IMR-90 (cell line): ENCODE measurements at regions not wholly inside any gene's neighbourhood (a gene's known extent, or its start where the extent isn't known, plus 50 kb on each side); places are given as distances from the start of the nearest gene placed in this dataset.

Source experiments
- ATAC-seq: fragments of 200-7000 bp; cut with Tn5 transposase; 2 replicates; pipeline ENCODE4 v1.9.1; 2020; ENCODE audit warnings: low read depth, mild to moderate bottlenecking, moderate library complexity
- BruUV-seq: library from RNA; stranded (reverse); fragments of 400-500 nt; replicated peaks from 2 replicates; lab custom pipeline; 2021; lab: Mats Ljungman, UMichigan
- CTCF ChIA-PET: fragments of 300-600 bp; formaldehyde crosslinking; extraction: SDS; loops from one replicate; lab custom pipeline; 2021; ENCODE audit warnings: antibody characterized with exemption; lab: Yijun Ruan, JAX
- POLR2A ChIA-PET: fragments of 300-600 bp; sonication (Branson Sonifier 250); formaldehyde crosslinking; loops from one replicate; lab custom pipeline; 2022; ENCODE audit warnings: antibody characterized with exemption; ENCODE audit not compliant: unreplicated experiment; lab: Charles Lee
- DNase-seq: peaks from one replicate; pipeline ENCODE4 v3.0.0; 2013
- H2AFZ ChIP-seq: replicated peaks from 2 replicates; pipeline ENCODE3; 2013; ENCODE audit warnings: low read length, mild to moderate bottlenecking; ENCODE audit not compliant: poor library complexity
- H2AK5ac ChIP-seq: 2 replicates; pipeline ENCODE4 v1.6.1; 2013; ENCODE audit warnings: low read depth, low read length, inconsistent platforms
- H2AK9ac ChIP-seq: replicated peaks from 2 replicates; pipeline ENCODE3; 2013; ENCODE audit warnings: mild to moderate bottlenecking, low read depth, low read length, moderate library complexity; ENCODE audit not compliant: poor library complexity
- H2BK120ac ChIP-seq: 2 replicates; pipeline ENCODE4 v1.6.1; 2013; ENCODE audit warnings: low read depth, low read length, inconsistent platforms
- H2BK15ac ChIP-seq: 3 replicates; pipeline ENCODE4 v1.6.1; 2013; ENCODE audit warnings: low read depth, low read length, inconsistent platforms
- H2BK20ac ChIP-seq: 2 replicates; pipeline ENCODE4 v1.6.1; 2013; ENCODE audit warnings: low read depth, mild to moderate bottlenecking, inconsistent platforms, low read length, moderate library complexity
- H2BK5ac ChIP-seq: 2 replicates; pipeline ENCODE4 v1.6.1; 2013; ENCODE audit warnings: mild to moderate bottlenecking, low read depth, low read length, inconsistent platforms; ENCODE audit not compliant: poor library complexity, severe bottlenecking
- H3K14ac ChIP-seq: replicated peaks from 2 replicates; pipeline ENCODE4 v1.6.1; 2013; ENCODE audit warnings: low read depth, low read length, inconsistent platforms
- H3K18ac ChIP-seq: 2 replicates; pipeline ENCODE4 v1.6.1; 2013; ENCODE audit warnings: low read depth, low read length, control low read depth
- H3K23ac ChIP-seq: 2 replicates; pipeline ENCODE4 v1.6.1; 2013; ENCODE audit warnings: low read depth, low read length, inconsistent platforms
- H3K27ac ChIP-seq: 2 replicates; pipeline ENCODE4 v1.5.1; 2013; ENCODE audit warnings: mild to moderate bottlenecking, control low read depth, low read length; ENCODE audit not compliant: insufficient read depth
- H3K27me3 ChIP-seq: 2 replicates; pipeline ENCODE4 v1.6.1; 2013; ENCODE audit warnings: low read length; ENCODE audit not compliant: control insufficient read depth, insufficient read depth
- H3K36me3 ChIP-seq: 2 replicates; pipeline ENCODE4 v1.6.1; 2013; ENCODE audit warnings: low read length, mixed read lengths; ENCODE audit not compliant: control insufficient read depth, insufficient read depth
- H3K4ac ChIP-seq: 2 replicates; pipeline ENCODE4 v1.6.1; 2013; ENCODE audit warnings: low read depth, low read length, inconsistent platforms
- H3K4me1 ChIP-seq: 2 replicates; pipeline ENCODE4 v1.6.1; 2013; ENCODE audit warnings: low read length, mixed read lengths; ENCODE audit not compliant: control insufficient read depth, insufficient read depth
- H3K4me2 ChIP-seq: 2 replicates; pipeline ENCODE4 v1.6.1; 2013; ENCODE audit warnings: low read depth, mild to moderate bottlenecking, control low read depth, low read length, moderate library complexity
- H3K4me3 ChIP-seq: 2 replicates; pipeline ENCODE4 v1.5.1; 2013; ENCODE audit warnings: low read depth, mild to moderate bottlenecking, control low read depth, low read length, moderate library complexity; ENCODE audit not compliant: insufficient read depth
- H3K56ac ChIP-seq: 2 replicates; pipeline ENCODE4 v1.6.1; 2013; ENCODE audit warnings: low read length, inconsistent platforms; ENCODE audit not compliant: insufficient read depth; ENCODE audit errors: extremely low read depth
- H3K79me1 ChIP-seq, 2 experiments: 2 replicates each; pipeline ENCODE4 v1.6.1; 2013; ENCODE audit warnings: low read length in 2 of 2, inconsistent platforms in 1 of 2, low read depth in 1 of 2
- H3K9ac ChIP-seq: 2 replicates; pipeline ENCODE4 v1.6.1; 2013; ENCODE audit warnings: low read depth, low read length, control low read depth
- H3K9me1 ChIP-seq: 2 replicates; pipeline ENCODE4 v1.6.1; 2013; ENCODE audit warnings: low read length, inconsistent platforms; ENCODE audit not compliant: insufficient read depth
- H3K9me3 ChIP-seq: 2 replicates; pipeline ENCODE4 v1.6.1; 2013; ENCODE audit warnings: low read length; ENCODE audit not compliant: control insufficient read depth, insufficient read depth
- H4K20me1 ChIP-seq: 2 replicates; pipeline ENCODE4 v1.6.1; 2013; ENCODE audit warnings: low read length, inconsistent platforms; ENCODE audit not compliant: insufficient read depth
- H4K5ac ChIP-seq: 2 replicates; pipeline ENCODE4 v1.6.1; 2013; ENCODE audit warnings: mild to moderate bottlenecking, low read depth, low read length, control low read depth
- H4K8ac ChIP-seq, 2 experiments: 2 replicates each; pipeline ENCODE4 v1.6.1; 2013; ENCODE audit warnings: low read depth in 2 of 2, low read length in 2 of 2, control low read depth in 1 of 2, inconsistent platforms in 1 of 2
- H4K91ac ChIP-seq: 2 replicates; pipeline ENCODE4 v1.6.1; 2013; ENCODE audit warnings: low read depth, low read length, inconsistent platforms; ENCODE audit not compliant: insufficient read depth
- BHLHE40 ChIP-seq: fragments of 150-350 bp; IDR thresholded peaks from 2 replicates; pipeline ENCODE4 v1.6.1; 2016; ENCODE audit warnings: mild to moderate bottlenecking, low read depth, low read length
- CEBPB ChIP-seq: IDR thresholded peaks from 2 replicates; pipeline ENCODE4 v1.6.1; 2012; ENCODE audit warnings: low read depth, low read length, improper control_type of control experiment
- ELK1 ChIP-seq: fragments of 150-350 bp; IDR thresholded peaks from 2 replicates; pipeline ENCODE4 v1.6.1; 2016; ENCODE audit warnings: low read depth, mild to moderate bottlenecking, low read length, moderate library complexity, borderline replicate concordance
- MAFK ChIP-seq: IDR thresholded peaks from 2 replicates; pipeline ENCODE4 v1.6.1; 2012; ENCODE audit warnings: low read depth, low read length, improper control_type of control experiment
- MAZ ChIP-seq: IDR thresholded peaks from 2 replicates; pipeline ENCODE4 v1.6.1; 2012; ENCODE audit warnings: low read depth, mild to moderate bottlenecking, low read length, improper control_type of control experiment, moderate library complexity, borderline replicate concordance
- RCOR1 ChIP-seq: IDR thresholded peaks from 2 replicates; pipeline ENCODE4 v1.6.1; 2012; ENCODE audit warnings: mild to moderate bottlenecking, low read length, improper control_type of control experiment; ENCODE audit not compliant: insufficient replicate concordance
- USF2 ChIP-seq: fragments of 150-350 bp; IDR thresholded peaks from 2 replicates; pipeline ENCODE4 v1.6.1; 2017; ENCODE audit warnings: mild to moderate bottlenecking, antibody characterized with exemption, low read length, low read depth
- WGBS, 2 experiments: methylation state at CpG; one replicate each; pipeline versions ENCODE4 v1.1.5 to v1.1.7; 2013; ENCODE audit warnings: missing lambda C conversion rate in 2 of 2; ENCODE audit not compliant: insufficient read length in 1 of 2; ENCODE audit errors: extremely low coverage in 2 of 2; 5-methylcytosine and 5-hydroxymethylcytosine counted together
- dilution Hi-C: fragments of 300-500 bp; cut with HindIII; formaldehyde crosslinking; loops from one replicate; pipeline ENCODE4 v1.14.3; 2018; ENCODE audit warnings: low sequenced_read_pairs; ENCODE audit not compliant: unreplicated experiment
- in situ Hi-C: fragments of 300-500 bp; cut with MboI; formaldehyde crosslinking; loops from 3 replicates; pipeline ENCODE4 v1.14.3; 2019; ENCODE audit warnings: low sequenced_read_pairs, inconsistent platforms, mixed read lengths
- intact Hi-C: fragments of 100-400 bp; cut with micrococcal nuclease; formaldehyde crosslinking; loops from 2 replicates; pipeline ENCODE4 v1.10.0; 2022

DNA sequence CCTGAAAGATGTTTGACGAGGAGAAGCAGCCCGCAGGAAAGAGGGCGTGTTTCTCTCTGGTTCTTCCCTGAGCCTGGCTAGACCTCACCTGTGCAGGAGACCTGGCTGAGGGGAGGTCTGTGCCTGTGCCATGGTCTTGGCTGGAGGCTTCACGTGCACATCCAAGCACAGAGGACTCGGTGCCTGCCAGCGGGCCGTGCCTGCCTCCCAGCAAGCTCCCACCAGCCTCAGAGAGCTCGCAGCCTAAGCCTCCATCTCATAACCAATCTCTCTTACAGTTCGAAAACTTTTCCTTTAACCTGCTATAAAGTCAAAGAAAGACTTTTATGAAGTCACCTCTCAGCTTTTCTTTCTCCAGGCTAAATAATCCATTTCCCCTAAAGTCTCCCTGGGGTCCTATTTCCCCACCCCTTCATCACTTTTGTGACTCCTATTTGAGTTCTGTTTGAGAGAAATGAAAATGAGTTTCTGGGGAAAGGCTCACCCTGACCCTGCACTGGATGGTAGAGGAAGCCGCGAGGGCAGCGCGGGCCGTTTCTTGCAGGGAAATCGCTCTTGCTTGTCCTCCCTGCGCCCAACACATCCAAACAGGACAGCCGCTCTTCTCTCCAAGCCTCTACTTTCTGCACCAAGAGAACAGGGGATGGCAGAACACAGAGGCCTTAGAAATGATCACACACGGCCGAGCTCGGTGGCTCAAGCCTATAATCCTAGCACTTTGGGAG is 521.0 kb downstream of the SOX11 start:
- H3K14ac ChIP-seq: no peak overlapping the region
- H3K18ac ChIP-seq: no peak overlapping the region
- no peak overlapping the region for H2BK5ac ChIP-seq
- H2BK20ac ChIP-seq: no peak overlapping the region
- intact Hi-C loops (no loop called here), in situ Hi-C loops (no loop called here), dilution Hi-C loops (no loop called here)
- H3K4ac ChIP-seq: no peak overlapping the region
- no peak overlapping the region for H2AK9ac ChIP-seq
- no TSS peak for BruUV-seq
- H3K4me3 ChIP-seq: no peak overlapping the region
- H3K79me1 ChIP-seq: no peaks in the 10 kb centered on the region
- WGBS, 2 experiments: 80% methylated on average over 2 of the region's 20 CpGs; no CpG with 5 or more reads in 1 of the 2 experiments
- no peak overlapping the region for H2BK15ac ChIP-seq
- H4K5ac ChIP-seq: no peak overlapping the region
- no peak for ATAC-seq
- no peaks in the 10 kb centered on the region for H4K20me1 ChIP-seq
- CTCF ChIA-PET: no interaction called here
- H3K9me1 ChIP-seq: no peaks in the 10 kb centered on the region
- no peak overlapping the region for H2AFZ ChIP-seq
- TF ChIP-seq RCOR1 (no peak), CEBPB (no peak), MAFK (no peak), BHLHE40 (no peak), MAZ (no peak), USF2 (no peak), ELK1 (no peak)
- no peak overlapping the region for H2AK5ac ChIP-seq
- POLR2A ChIA-PET: no interaction called here
- no peaks in the 10 kb centered on the region for H3K36me3 ChIP-seq
- H3K4me2 ChIP-seq: no peak overlapping the region
- H3K9ac ChIP-seq: no peak overlapping the region
- H4K8ac ChIP-seq: no peak overlapping the region
- no peaks in the 10 kb centered on the region for H3K9me3 ChIP-seq
- H3K27me3 ChIP-seq: no peaks in the 10 kb centered on the region
- H3K23ac ChIP-seq: no peak overlapping the region
- H2BK120ac ChIP-seq: no peak overlapping the region
- DNase-seq: no peak
- no peak overlapping the region for H3K27ac ChIP-seq
- no peak overlapping the region for H4K91ac ChIP-seq
- H3K4me1 ChIP-seq: no peaks in the 10 kb centered on the region
- no peak overlapping the region for H3K56ac ChIP-seq
